ENCODE measurements at regions not wholly inside any gene's neighbourhood (a gene's known extent, or its start where the extent isn't known, plus 50 kb on each side); places are given as distances from the start of the nearest gene placed in this dataset.

- no peak overlapping the region for H3K4me3 ChIP-seq
- H3K9me3 ChIP-seq (ENCODE audit: low read depth) = no peaks in the 10 kb centered on the region
- DNase-seq (ENCODE audit: low read depth in 1 of 2, low spot score in 1 of 2) = peak in 1 of 2 donors; percentile 10
- no peaks in the 10 kb centered on the region for H3K36me3 ChIP-seq
- H3K27me3 ChIP-seq = no peaks in the 10 kb centered on the region
- no peak for TF ChIP-seq CTCF (IDR thresholded peaks at IDR 0.05; ENCODE audit: low read depth, low read length)
- no peaks in the 10 kb centered on the region for H3K4me1 ChIP-seq (ENCODE audit: low read depth)
- no peak overlapping the region for H3K27ac ChIP-seq
These were observed 366.3 kb upstream of the XYLT1 start for GRCh38 chr16:17836868-17837602.

- Histone ChIP-seq H3K4me1 (ENCODE audit: low read depth) (no peaks in the 10 kb centered on the region), H3K36me3 (no peaks in the 10 kb centered on the region), H3K27me3 (no peaks in the 10 kb centered on the region), H3K4me3 (no peak overlapping the region), H3K9me3 (ENCODE audit: low read depth) (no peaks in the 10 kb centered on the region), H3K27ac (no peak overlapping the region)
- no peak for TF ChIP-seq CTCF (IDR thresholded peaks at IDR 0.05; ENCODE audit: low read depth, low read length)
- DNase-seq (ENCODE audit: low read depth in 1 of 2, low spot score in 1 of 2) = no peak
These were observed 364.5 kb upstream of the XYLT1 start for GRCh38 chr16:17835118-17835876.

- Histone ChIP-seq H3K27me3 (no peaks in the 10 kb centered on the region), H3K4me1 (ENCODE audit: low read depth) (no peaks in the 10 kb centered on the region), H3K9me3 (ENCODE audit: low read depth) (no peaks in the 10 kb centered on the region), H3K27ac (no peak overlapping the region), H3K4me3 (no peak overlapping the region), H3K36me3 (no peaks in the 10 kb centered on the region)
- no peak for DNase-seq (ENCODE audit: low read depth in 1 of 2, low spot score in 1 of 2)
- no peak for TF ChIP-seq CTCF (IDR thresholded peaks at IDR 0.05; ENCODE audit: low read depth, low read length)
These were observed 362.0 kb upstream of the XYLT1 start for GRCh38 chr16:17832738-17833137.

GRCh38 chr16:17831330-17831729 lies 360.6 kb upstream of the XYLT1 start:
- Histone ChIP-seq H3K4me3 (no peak overlapping the region), H3K27ac (no peak overlapping the region), H3K36me3 (no peaks in the 10 kb centered on the region), H3K27me3 (no peaks in the 10 kb centered on the region), H3K4me1 (ENCODE audit: low read depth) (no peaks in the 10 kb centered on the region), H3K9me3 (ENCODE audit: low read depth) (no peaks in the 10 kb centered on the region)
- DNase-seq (ENCODE audit: low read depth in 1 of 2, low spot score in 1 of 2) = no peak
- no peak for TF ChIP-seq CTCF (IDR thresholded peaks at IDR 0.05; ENCODE audit: low read depth, low read length)

GRCh38 chr16:17830651-17831050 lies 359.9 kb upstream of the XYLT1 start:
- H3K4me3 ChIP-seq = no peak overlapping the region
- no peak for TF ChIP-seq CTCF (IDR thresholded peaks at IDR 0.05; ENCODE audit: low read depth, low read length)

More at GRCh38 chr16:17830651-17831050, 359.9 kb upstream of the XYLT1 start:
- H3K27me3 ChIP-seq = no peaks in the 10 kb centered on the region
- no peaks in the 10 kb centered on the region for H3K4me1 ChIP-seq (ENCODE audit: low read depth)
- DNase-seq (ENCODE audit: low read depth in 1 of 2, low spot score in 1 of 2) = no peak
- H3K9me3 ChIP-seq (ENCODE audit: low read depth) = no peaks in the 10 kb centered on the region
- H3K36me3 ChIP-seq = no peaks in the 10 kb centered on the region
- H3K27ac ChIP-seq = no peak overlapping the region
